ENCODE measurements at regions not wholly inside any gene's neighbourhood (a gene's known extent, or its start where the extent isn't known, plus 50 kb on each side); places are given as distances from the start of the nearest gene placed in this dataset.

DNA sequence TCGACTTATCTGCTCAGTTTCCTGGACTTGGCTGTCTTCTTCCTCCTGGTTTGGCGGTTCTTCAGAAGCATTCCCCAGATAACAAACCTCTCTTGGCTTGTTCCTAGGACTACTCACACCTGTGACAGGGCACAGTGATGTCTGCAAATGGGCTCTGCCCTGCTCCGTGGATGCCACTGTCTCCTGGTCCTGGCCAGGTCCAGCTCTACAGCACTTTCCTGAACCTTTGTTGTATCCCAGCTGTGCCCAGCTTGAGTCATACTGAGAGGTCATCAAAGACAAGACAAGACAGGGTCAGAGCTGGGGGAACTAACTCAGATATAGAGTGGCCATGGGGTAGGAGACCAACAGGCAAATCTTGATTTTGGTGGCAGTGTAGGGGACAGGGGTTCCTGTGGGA lies 102.7 kb upstream of the SLC22A23 start:
- CTCF ChIA-PET, result no interaction called here
- Mint-ChIP-seq H3K4me3 (no peak overlapping the region), H3K36me3 (ENCODE audit: low read depth) (no peaks in the 10 kb centered on the region), H3K27ac (no peak overlapping the region), H3K4me1 (ENCODE audit: low read depth) (no peaks in the 10 kb centered on the region), H3K9me3 (no peaks in the 10 kb centered on the region), H3K27me3 (peaks cover 32% of the 10 kb centered on the region)
- intact Hi-C loops (cut with DNase I, micrococcal nuclease), result no loop called here
- Histone ChIP-seq H3K4me1 (ENCODE audit: insufficient read depth, low read length) (no peaks in the 10 kb centered on the region), H3K9me3 (ENCODE audit: control insufficient read depth in 1 of 2, insufficient read depth in 1 of 2, low read length in 2 of 2) (no peaks in the 10 kb centered on the region), H3K27me3 (ENCODE audit: control insufficient read depth in 1 of 2, insufficient read depth in 2 of 2, low read length in 2 of 2) (no peaks in the 10 kb centered on the region), H3K4me3 (ENCODE audit: low read length) (no peak overlapping the region), H3K36me3 (ENCODE audit: insufficient read depth, low read length) (no peaks in the 10 kb centered on the region), H3K27ac (ENCODE audit: low read depth in 1 of 2, low read length in 2 of 2) (no peak overlapping the region)
- POLR2A ChIA-PET, result no interaction called here
- TF ChIP-seq, protein P1, sequence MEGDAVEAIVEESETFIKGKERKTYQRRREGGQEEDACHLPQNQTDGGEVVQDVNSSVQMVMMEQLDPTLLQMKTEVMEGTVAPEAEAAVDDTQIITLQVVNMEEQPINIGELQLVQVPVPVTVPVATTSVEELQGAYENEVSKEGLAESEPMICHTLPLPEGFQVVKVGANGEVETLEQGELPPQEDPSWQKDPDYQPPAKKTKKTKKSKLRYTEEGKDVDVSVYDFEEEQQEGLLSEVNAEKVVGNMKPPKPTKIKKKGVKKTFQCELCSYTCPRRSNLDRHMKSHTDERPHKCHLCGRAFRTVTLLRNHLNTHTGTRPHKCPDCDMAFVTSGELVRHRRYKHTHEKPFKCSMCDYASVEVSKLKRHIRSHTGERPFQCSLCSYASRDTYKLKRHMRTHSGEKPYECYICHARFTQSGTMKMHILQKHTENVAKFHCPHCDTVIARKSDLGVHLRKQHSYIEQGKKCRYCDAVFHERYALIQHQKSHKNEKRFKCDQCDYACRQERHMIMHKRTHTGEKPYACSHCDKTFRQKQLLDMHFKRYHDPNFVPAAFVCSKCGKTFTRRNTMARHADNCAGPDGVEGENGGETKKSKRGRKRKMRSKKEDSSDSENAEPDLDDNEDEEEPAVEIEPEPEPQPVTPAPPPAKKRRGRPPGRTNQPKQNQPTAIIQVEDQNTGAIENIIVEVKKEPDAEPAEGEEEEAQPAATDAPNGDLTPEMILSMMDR (IDR thresholded peaks at IDR 0.05), result no peak
- ATAC-seq (ENCODE audit: poor library complexity), result no peak
- no peak for DNase-seq

GRCh38 chr6:3557336-3557735 lies 100.5 kb upstream of the SLC22A23 start:
- Histone ChIP-seq H3K4me3 (ENCODE audit: low read length) (no peak overlapping the region), H3K4me1 (ENCODE audit: insufficient read depth, low read length) (no peaks in the 10 kb centered on the region), H3K27ac (ENCODE audit: low read depth in 1 of 2, low read length in 2 of 2) (no peak overlapping the region), H3K27me3 (ENCODE audit: control insufficient read depth in 1 of 2, insufficient read depth in 2 of 2, low read length in 2 of 2) (peaks cover 0 to 7% of the 10 kb centered on the region in 2 experiments), H3K9me3 (ENCODE audit: control insufficient read depth in 1 of 2, insufficient read depth in 1 of 2, low read length in 2 of 2) (no peaks in the 10 kb centered on the region), H3K36me3 (ENCODE audit: insufficient read depth, low read length) (no peaks in the 10 kb centered on the region)
- no peak overlapping the region for H3K27ac Mint-ChIP-seq
- DNase-seq (no peak), ATAC-seq (ENCODE audit: poor library complexity) (no peak)
- H3K4me1 Mint-ChIP-seq (ENCODE audit: low read depth), result no peaks in the 10 kb centered on the region
- H3K4me3 Mint-ChIP-seq, result no peak overlapping the region
- H3K36me3 Mint-ChIP-seq (ENCODE audit: low read depth), result no peaks in the 10 kb centered on the region
- H3K9me3 Mint-ChIP-seq, result no peaks in the 10 kb centered on the region
- POLR2A ChIA-PET, result no interaction called here
- intact Hi-C loops (cut with DNase I, micrococcal nuclease), result no loop called here
- TF ChIP-seq, protein P1 (IDR thresholded peaks at IDR 0.05), result no peak
- CTCF ChIA-PET, result no interaction called here
- H3K27me3 Mint-ChIP-seq, result peaks cover 44% of the 10 kb centered on the region

GRCh38 chr6:3553254-3553653 lies 96.4 kb upstream of the SLC22A23 start:
- H3K27me3 Mint-ChIP-seq, result peaks cover 34% of the 10 kb centered on the region
- TF ChIP-seq, protein P1 (IDR thresholded peaks at IDR 0.05), result no peak
- Histone ChIP-seq H3K27me3 (ENCODE audit: control insufficient read depth in 1 of 2, insufficient read depth in 2 of 2, low read length in 2 of 2) (peaks cover 0 to 11% of the 10 kb centered on the region in 2 experiments), H3K9me3 (ENCODE audit: control insufficient read depth in 1 of 2, insufficient read depth in 1 of 2, low read length in 2 of 2) (no peaks in the 10 kb centered on the region), H3K4me1 (ENCODE audit: insufficient read depth, low read length) (no peaks in the 10 kb centered on the region), H3K36me3 (ENCODE audit: insufficient read depth, low read length) (no peaks in the 10 kb centered on the region), H3K4me3 (ENCODE audit: low read length) (no peak overlapping the region), H3K27ac (ENCODE audit: low read depth in 1 of 2, low read length in 2 of 2) (no peak overlapping the region)
- CTCF ChIA-PET, result no interaction called here
- DNase-seq (no peak), ATAC-seq (ENCODE audit: poor library complexity) (no peak)
- POLR2A ChIA-PET, result no interaction called here
- no peaks in the 10 kb centered on the region for H3K9me3 Mint-ChIP-seq
- H3K36me3 Mint-ChIP-seq (ENCODE audit: low read depth), result no peaks in the 10 kb centered on the region
- H3K4me3 Mint-ChIP-seq, result no peak overlapping the region
- intact Hi-C loops (cut with DNase I, micrococcal nuclease), result no loop called here
- no peaks in the 10 kb centered on the region for H3K4me1 Mint-ChIP-seq (ENCODE audit: low read depth)
- no peak overlapping the region for H3K27ac Mint-ChIP-seq
